ENCODE measurements at regions not wholly inside any gene's neighbourhood (a gene's known extent, or its start where the extent isn't known, plus 50 kb on each side); places are given as distances from the start of the nearest gene placed in this dataset.

DNA sequence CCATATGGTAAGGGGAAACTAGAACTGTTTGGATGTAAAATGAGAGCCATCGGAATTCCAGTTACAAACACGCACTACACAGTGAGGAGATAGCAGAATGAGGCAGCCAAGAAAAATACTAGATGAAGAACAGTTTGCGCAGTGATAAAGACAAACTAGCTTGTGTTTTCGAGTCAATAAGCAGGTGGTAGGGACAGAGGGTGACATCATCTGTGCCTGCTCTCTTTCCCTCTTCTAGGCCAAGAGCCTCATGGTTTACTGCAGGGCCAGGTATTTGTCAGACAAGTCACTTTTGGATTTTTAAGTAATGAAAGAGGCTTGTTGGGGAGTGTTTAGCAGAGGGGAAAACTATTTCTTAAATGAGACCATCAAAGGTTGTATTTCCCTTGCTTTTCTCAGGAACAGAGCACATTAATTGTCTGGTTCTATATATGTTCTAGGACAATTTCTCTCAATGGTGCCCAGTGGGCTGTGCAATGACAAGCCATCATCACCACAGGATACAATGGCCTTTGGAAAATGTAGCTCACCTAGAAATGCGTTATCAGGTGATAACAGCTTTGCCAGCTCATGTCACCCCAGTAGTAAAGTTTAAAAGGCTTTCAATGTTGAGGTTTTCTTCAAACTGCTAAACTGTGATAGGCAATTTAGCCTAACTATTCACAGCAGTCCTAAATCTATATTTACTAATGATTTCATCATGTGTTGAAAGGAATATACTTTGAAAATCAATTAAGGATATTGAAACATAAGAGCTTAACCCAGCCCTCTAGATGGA lies 1210.3 kb upstream of the ZEB2 start:
- no peak for DNase-seq (ENCODE audit: low read depth in 2 of 2)

DNA sequence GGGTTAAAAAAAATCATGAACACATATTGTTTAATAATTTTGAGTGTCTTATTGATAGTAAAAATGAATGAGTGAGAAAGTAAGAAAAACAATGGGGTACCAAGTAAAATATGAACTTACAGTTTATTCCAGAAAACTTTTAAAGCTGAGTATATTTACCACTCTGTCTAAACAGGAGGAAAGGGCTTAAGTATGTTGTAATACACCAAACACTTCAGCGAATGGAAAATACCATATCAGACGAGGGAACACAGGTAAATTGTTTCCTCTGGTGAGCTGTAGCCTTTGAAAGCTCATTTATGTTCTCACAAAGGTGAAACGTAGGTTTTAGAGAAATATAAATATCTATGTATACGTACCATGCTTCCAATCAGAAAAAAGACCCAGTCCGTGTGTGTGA lies 1209.6 kb upstream of the ZEB2 start:
- no peak for DNase-seq (ENCODE audit: low read depth in 2 of 2)

- no peak for DNase-seq (ENCODE audit: low read depth in 2 of 2)
Measured at GRCh38 chr2:145728511-145728910, 1208.6 kb upstream of the ZEB2 start.

GRCh38 chr2:145725876-145726275 lies 1206.0 kb upstream of the ZEB2 start:
- DNase-seq (ENCODE audit: low read depth in 2 of 2): no peak

- DNase-seq (ENCODE audit: low read depth in 2 of 2): no peak
Measured at GRCh38 chr2:145724311-145724898, 1204.5 kb upstream of the ZEB2 start.

GRCh38 chr2:145723872-145724271 lies 1204.0 kb upstream of the ZEB2 start:
- peak in 1 of 2 donors; percentile 39 for DNase-seq (ENCODE audit: low read depth in 2 of 2)

DNA sequence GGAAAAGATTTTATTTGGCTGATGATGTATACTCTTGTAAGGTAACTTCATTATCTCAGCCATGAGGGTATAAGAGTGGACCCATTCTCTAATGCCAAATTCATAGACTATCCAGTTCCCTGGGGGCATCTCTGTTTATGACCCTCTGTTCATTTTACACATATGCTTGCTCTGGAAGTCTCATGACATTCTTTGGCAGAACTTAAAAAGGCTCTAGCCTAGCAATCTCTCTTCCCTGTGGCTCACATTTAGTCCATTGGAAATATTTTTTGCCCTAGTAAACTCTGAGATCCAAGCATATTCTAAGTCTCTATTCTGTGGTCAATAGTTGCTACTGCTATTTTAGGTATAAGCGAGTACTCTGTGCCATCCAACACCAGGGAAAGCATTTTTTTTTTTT lies 1201.8 kb upstream of the ZEB2 start:
- no peak for DNase-seq (ENCODE audit: low read depth in 2 of 2)

DNA sequence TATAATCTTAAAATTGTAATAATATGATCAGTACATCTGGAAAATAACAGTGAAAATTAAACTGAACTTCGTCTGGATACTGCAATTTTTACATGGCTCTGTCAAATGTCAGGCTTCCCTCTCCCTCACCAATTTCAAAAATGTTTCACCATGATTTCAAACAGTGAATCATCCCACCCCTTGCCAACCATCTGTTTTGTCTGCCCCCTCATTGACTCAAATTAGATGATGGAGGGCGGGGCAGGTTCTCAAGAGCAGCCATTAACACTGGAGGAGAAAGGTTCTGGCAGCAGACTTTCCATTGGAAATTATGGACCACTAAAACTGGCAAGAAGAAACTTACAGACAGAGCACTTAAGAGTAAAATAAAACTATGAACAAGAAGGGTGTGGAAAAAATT lies 1195.7 kb upstream of the ZEB2 start:
- no peak for DNase-seq (ENCODE audit: low read depth in 2 of 2)

GRCh38 chr2:145710303-145710702 lies 1190.4 kb upstream of the ZEB2 start:
- DNase-seq (ENCODE audit: low read depth in 2 of 2): no peak

DNA sequence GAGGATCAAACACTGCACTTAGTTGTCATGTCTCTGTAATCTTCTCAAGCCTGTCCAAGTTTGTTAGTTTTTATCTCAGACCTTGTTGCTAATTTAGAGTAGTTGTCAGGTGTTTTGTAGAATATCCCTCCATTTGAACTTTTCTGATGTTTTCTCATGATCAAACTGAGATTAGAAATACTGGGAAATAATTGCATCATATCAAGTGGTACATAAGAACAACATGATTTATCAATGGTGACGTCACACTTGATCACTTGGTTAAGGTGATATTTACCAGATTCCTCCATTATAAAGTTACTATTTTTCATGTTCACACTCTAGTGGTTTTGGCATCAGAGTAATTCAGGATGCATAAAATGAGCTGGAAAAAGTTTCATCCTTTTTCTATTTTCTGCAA lies 1182.4 kb upstream of the ZEB2 start:
- no peak for DNase-seq (ENCODE audit: low read depth in 2 of 2)

DNA sequence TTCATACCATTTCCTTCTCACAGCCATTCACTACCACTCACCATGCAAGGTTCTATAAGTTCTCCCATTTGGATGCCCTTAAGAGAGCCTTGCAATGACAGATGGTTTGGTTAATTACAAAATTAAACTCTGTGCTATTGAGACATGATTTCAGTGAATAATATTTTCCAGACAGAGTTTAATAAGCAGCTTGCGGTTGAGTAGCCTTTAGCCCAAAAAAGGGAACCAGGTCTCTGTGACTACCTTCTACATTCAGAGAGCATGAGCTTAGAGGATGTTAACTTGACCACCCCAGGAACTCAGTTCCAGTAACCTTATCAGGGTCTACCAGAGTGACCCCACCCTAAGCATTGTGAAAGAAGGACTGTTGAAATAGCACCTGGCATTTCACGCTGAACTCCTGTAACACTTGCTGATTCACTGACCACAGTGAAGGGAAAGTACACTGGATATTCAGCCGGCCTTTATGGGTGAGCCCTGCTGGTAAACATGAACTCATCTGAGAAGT lies 1173.1 kb upstream of the ZEB2 start:
- no peak for DNase-seq (ENCODE audit: low read depth in 2 of 2)

- no peak for DNase-seq (ENCODE audit: low read depth in 2 of 2)
Measured at GRCh38 chr2:145691659-145692058, 1171.7 kb upstream of the ZEB2 start.

DNA sequence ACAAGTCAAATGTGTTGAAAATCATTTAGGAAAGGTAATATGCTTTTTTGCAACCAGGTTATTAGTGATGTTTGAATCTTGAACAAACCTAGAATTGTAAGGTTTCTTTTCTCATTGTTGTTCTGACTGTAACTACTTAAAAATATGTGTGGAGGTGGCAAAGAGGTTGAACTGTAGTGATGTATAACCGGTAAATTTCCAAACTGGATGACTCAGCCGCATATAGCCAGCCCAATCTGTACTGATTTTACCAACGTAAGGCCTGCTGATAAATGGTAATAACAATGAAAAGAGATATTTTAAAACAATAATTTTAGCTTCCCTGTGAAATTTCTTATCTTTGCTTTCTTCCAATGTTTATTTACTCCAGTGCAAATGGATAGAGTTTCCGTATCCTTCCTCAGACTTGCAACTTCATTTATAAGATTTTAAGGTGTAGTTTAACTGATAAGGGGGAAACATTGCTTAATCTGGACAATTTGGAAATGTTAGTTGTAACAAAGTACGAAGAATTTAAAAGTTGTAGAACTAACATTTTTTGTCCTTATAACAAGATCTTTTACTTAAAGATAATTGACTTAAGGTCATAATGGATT lies 1170.4 kb upstream of the ZEB2 start:
- DNase-seq (ENCODE audit: low read depth in 2 of 2): no peak

GRCh38 chr2:145689277-145689676 lies 1169.4 kb upstream of the ZEB2 start:
- DNase-seq (ENCODE audit: low read depth in 2 of 2): no peak

DNA sequence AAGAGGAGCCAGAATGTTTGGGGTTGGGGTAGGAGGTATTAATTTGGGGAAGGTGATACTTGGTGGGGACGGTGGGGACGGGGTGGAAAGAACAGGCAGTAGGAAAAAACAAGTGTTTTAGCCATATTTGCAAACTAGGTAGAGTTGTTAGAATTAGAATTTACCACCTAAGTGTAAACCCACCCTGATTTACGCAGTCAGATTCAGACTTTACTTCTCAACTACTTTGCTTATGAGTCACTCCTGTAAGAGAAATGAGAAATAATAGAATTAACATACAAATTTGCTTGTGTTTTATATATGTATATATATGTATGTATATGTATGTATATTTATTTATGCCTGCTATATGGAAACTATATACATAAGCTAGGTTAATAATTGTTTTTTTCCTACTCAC lies 1168.2 kb upstream of the ZEB2 start:
- DNase-seq (ENCODE audit: low read depth in 2 of 2): no peak

DNA sequence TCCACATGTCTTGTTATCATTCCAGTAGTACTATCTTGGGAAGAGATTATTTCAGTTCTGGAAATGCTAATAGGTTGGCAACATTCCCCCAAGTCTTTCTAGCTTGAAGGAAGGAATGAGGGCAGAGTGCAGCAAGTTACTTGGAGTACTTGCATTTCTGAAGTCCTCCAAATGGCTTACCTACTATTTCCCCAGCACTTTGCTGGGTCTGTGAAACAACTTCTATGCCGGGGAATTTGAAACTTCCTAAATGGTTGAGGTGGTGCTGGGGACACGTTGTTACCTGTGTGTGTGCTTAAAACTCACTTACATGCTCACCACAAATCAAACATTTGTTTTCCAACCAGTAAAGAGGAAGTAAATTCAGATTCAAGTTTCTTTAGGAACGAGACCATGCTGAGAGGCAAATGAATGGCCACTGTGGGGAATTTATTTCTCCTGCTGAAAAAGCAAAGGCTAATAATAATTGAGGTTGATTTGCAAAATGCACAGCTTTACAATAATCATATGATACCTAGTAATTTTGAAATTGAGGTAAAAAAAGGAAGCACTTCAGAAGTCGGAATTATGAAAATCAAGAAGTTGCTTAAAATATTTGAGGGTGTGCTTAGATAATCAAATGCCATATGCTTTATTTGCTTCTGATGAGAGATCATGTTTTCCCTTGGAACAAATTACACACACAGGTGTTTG lies 1167.7 kb upstream of the ZEB2 start:
- no peak for DNase-seq (ENCODE audit: low read depth in 2 of 2)

DNA sequence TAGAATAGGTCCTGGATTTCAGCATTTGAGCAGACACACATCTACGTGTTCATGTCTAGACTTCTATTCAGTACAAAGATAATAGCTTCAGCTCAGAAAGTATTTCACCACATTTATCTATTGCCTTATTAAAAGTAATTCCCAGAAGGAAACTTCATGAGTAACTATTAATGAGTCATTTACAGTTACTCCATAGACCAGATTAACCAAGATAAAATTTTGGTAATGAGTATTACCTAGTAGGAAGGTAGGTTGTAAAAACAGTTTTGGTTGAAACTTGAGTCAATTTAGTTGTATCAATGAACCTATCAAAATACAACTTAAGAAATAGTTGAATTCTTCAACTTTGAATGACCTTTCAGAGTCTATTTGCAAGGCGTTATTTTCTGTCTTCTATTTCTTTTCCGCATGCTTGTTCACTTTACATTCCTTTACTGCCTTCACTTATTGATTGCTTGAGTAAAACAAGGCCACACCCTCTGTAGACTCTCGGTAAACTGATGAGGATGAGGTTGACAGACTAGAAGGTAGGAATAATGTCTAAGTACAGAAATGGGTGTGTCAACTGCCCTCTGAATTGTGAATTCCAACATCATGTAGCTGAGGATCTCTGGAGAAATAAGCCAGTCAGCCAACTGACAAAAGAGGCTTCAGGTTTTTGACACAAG lies 1165.6 kb upstream of the ZEB2 start:
- DNase-seq (ENCODE audit: low read depth in 2 of 2): no peak

DNA sequence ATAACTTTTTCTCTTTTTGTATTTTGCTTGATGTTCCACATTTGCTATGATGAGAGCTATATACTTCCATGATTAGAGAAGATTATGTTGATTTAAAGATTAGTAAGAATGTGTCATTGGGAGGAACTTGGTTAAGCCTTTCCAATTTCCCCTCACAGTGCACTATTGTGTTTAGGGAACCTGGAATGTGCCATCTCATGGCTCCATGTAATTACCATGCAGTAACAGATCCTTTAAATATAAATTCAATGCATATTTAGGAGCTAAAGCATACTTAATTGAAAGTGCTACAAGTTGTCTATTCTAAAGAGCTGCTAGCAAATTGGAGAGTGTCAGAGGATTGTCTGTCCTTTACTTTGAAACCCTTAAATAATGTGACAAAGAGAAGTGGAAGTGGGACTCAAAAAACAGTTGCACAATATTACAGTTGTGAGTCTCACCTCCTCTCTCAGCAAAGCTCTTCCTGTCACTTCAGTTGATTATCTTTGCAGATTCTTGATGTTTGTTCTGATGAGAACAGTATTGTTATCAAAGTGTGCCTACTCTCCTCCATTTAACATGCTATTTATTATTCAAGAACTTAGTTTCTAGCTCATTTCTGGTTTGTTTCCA lies 1162.7 kb upstream of the ZEB2 start:
- no peak for DNase-seq (ENCODE audit: low read depth in 2 of 2)

DNA sequence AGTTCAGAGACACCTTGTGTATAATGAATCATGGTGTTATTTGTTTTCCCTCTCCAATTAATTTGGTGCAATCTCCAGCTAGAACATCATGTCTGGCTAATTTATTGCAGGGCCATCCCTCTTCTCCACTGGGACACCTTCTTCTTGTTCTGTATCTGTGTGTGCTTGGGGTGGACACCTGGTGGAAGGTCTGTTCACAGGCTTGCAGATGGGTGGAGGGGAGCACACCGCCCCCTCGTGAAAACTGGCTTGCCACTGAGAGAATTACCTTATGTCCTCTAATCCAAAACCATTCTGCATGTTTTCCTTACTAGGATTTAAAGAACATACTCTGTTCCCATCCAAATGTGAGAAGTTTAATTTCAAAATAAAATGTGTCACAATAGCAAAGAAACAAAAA lies 1160.4 kb upstream of the ZEB2 start:
- no peak for DNase-seq (ENCODE audit: low read depth in 2 of 2)

- DNase-seq (ENCODE audit: low read depth in 2 of 2): no peak
Measured at GRCh38 chr2:145677371-145677770, 1157.5 kb upstream of the ZEB2 start.

- DNase-seq (ENCODE audit: low read depth in 2 of 2): no peak
Measured at GRCh38 chr2:145674705-145675104, 1154.8 kb upstream of the ZEB2 start.

Data from dermis microvascular lymphatic vessel endothelial cell (primary cell).